ENCODE measurements at regions not wholly inside any gene's neighbourhood (a gene's known extent, or its start where the extent isn't known, plus 50 kb on each side); places are given as distances from the start of the nearest gene placed in this dataset.

GRCh38 chr5:111998871-111999270 is 241.9 kb upstream of the NREP start:
- intact Hi-C loops (cut with micrococcal nuclease; ENCODE audit: unreplicated experiment), result no loop called here
- no peak for DNase-seq (ENCODE audit: low spot score)
- no TSS peak for BruUV-seq (replicated peaks)
- Histone ChIP-seq H3K27ac (ENCODE audit: low read depth, low read length, poor library complexity, severe bottlenecking) (no peak overlapping the region), H3K4me3 (ENCODE audit: low read depth, low read length, poor library complexity, severe bottlenecking) (no peak overlapping the region), H3K79me2 (ENCODE audit: insufficient read depth, low read depth, low read length) (no peaks in the 10 kb centered on the region), H4K20me1 (ENCODE audit: insufficient read depth, low read length) (no peaks in the 10 kb centered on the region), H3K36me3 (ENCODE audit: insufficient read depth, low read length) (no peaks in the 10 kb centered on the region), H3K4me2 (ENCODE audit: low read length) (no peak overlapping the region), H2AFZ (ENCODE audit: low read length) (no peak overlapping the region), H3K9me2 (ENCODE audit: insufficient read depth, low read length) (no peaks in the 10 kb centered on the region), H3K4me1 (ENCODE audit: insufficient read depth, low read length, poor library complexity, severe bottlenecking) (no peaks in the 10 kb centered on the region), H3K9me3 (ENCODE audit: low read length) (no peaks in the 10 kb centered on the region)
- CTCF ChIA-PET (ENCODE audit: unreplicated experiment), result no interaction called here
- POLR2A ChIA-PET, result interaction anchor here (0.5 to 0.9 kb wide), 2 partner anchors 32 to 1532 kb away, joined by 3 to 5 read pairs; no protein-coding TSS in a partner anchor
- TF ChIP-seq EZH2phosphoT487 (IDR thresholded peaks at IDR 0.05; ENCODE audit: borderline replicate concordance, low read depth, low read length) (no peak), CTCF (conservative IDR thresholded peaks at IDR 0.05; ENCODE audit: low read length) (no peak)

GRCh38 chr5:111997711-111998110 is 240.7 kb upstream of the NREP start:
- H3K79me2 ChIP-seq (ENCODE audit: insufficient read depth, low read depth, low read length), result no peaks in the 10 kb centered on the region
- H3K9me2 ChIP-seq (ENCODE audit: insufficient read depth, low read length), result no peaks in the 10 kb centered on the region
- H3K4me3 ChIP-seq (ENCODE audit: low read depth, low read length, poor library complexity, severe bottlenecking), result no peak overlapping the region
- no peaks in the 10 kb centered on the region for H3K4me1 ChIP-seq (ENCODE audit: insufficient read depth, low read length, poor library complexity, severe bottlenecking)
- intact Hi-C loops (cut with micrococcal nuclease; ENCODE audit: unreplicated experiment), result no loop called here
- no peak overlapping the region for H3K27ac ChIP-seq (ENCODE audit: low read depth, low read length, poor library complexity, severe bottlenecking)
- H2AFZ ChIP-seq (ENCODE audit: low read length), result no peak overlapping the region
- no TSS peak for BruUV-seq (replicated peaks)
- H3K4me2 ChIP-seq (ENCODE audit: low read length), result no peak overlapping the region
- H4K20me1 ChIP-seq (ENCODE audit: insufficient read depth, low read length), result no peaks in the 10 kb centered on the region
- no peaks in the 10 kb centered on the region for H3K9me3 ChIP-seq (ENCODE audit: low read length)
- ChIA-PET POLR2A (interaction anchor here (0.6 kb wide), 2 partner anchors 18 to 377 kb away, joined by 3 to 5 read pairs; no protein-coding TSS in a partner anchor), CTCF (ENCODE audit: unreplicated experiment) (no interaction called here)
- DNase-seq (ENCODE audit: low spot score), result no peak
- TF ChIP-seq EZH2phosphoT487 (IDR thresholded peaks at IDR 0.05; ENCODE audit: borderline replicate concordance, low read depth, low read length) (no peak), CTCF (conservative IDR thresholded peaks at IDR 0.05; ENCODE audit: low read length) (no peak)
- no peaks in the 10 kb centered on the region for H3K36me3 ChIP-seq (ENCODE audit: insufficient read depth, low read length)

- Histone ChIP-seq H3K27ac (ENCODE audit: low read depth, low read length, poor library complexity, severe bottlenecking) (no peak overlapping the region), H3K79me2 (ENCODE audit: insufficient read depth, low read depth, low read length) (no peaks in the 10 kb centered on the region), H3K4me2 (ENCODE audit: low read length) (no peak overlapping the region), H3K9me2 (ENCODE audit: insufficient read depth, low read length) (no peaks in the 10 kb centered on the region), H3K9me3 (ENCODE audit: low read length) (no peaks in the 10 kb centered on the region), H3K4me3 (ENCODE audit: low read depth, low read length, poor library complexity, severe bottlenecking) (no peak overlapping the region), H3K4me1 (ENCODE audit: insufficient read depth, low read length, poor library complexity, severe bottlenecking) (no peaks in the 10 kb centered on the region), H2AFZ (ENCODE audit: low read length) (no peak overlapping the region), H4K20me1 (ENCODE audit: insufficient read depth, low read length) (no peaks in the 10 kb centered on the region), H3K36me3 (ENCODE audit: insufficient read depth, low read length) (no peaks in the 10 kb centered on the region)
- TF ChIP-seq EZH2phosphoT487 (IDR thresholded peaks at IDR 0.05; ENCODE audit: borderline replicate concordance, low read depth, low read length), result no peak
- TF ChIP-seq CTCF (conservative IDR thresholded peaks at IDR 0.05; ENCODE audit: low read length), result no peak
- BruUV-seq (replicated peaks), result no TSS peak
- CTCF ChIA-PET (ENCODE audit: unreplicated experiment), result no interaction called here
- intact Hi-C loops (cut with micrococcal nuclease; ENCODE audit: unreplicated experiment), result no loop called here
- POLR2A ChIA-PET, result interaction anchor here (0.6 kb wide), 2 partner anchors 17 to 377 kb away, joined by 3 to 5 read pairs; no protein-coding TSS in a partner anchor
- no peak for DNase-seq (ENCODE audit: low spot score)
Measured at GRCh38 chr5:111997308-111997707, 240.3 kb upstream of the NREP start.
